ENCODE measurements at regions not wholly inside any gene's neighbourhood (a gene's known extent, or its start where the extent isn't known, plus 50 kb on each side); places are given as distances from the start of the nearest gene placed in this dataset.

GRCh38 chr4:128386761-128387599 is 99.4 kb upstream of the PGRMC2 start:
- TF ChIP-seq CTCF (IDR thresholded peaks at IDR 0.05) (no peak), EZH2 (IDR thresholded peaks at IDR 0.05; ENCODE audit: borderline replicate concordance, insufficient read depth, low read depth, low read length, poor library complexity, severe bottlenecking) (no peak)
